CD4-positive, CD25-positive, alpha-beta regulatory T cell (primary cell): ENCODE measurements at regions not wholly inside any gene's neighbourhood (a gene's known extent, or its start where the extent isn't known, plus 50 kb on each side); places are given as distances from the start of the nearest gene placed in this dataset.

Experiments
- ATAC-seq, 2 donors: fragments of 150-1000 bp; cut with Tn5 transposase; one replicate each; pipeline ENCODE4 v1.10.0; 2021; ENCODE audit warnings: low read depth in 2 of 2, moderate number of reproducible peaks in 2 of 2, moderate library complexity in 1 of 2
- DNase-seq, 3 donors: peaks; one replicate each; pipeline versions ENCODE4 v3.0.0 to v3.0.0-alpha.2; 2012 to 2022; ENCODE audit warnings: mixed read lengths in 1 of 3
- H3K27ac ChIP-seq: one replicate; pipeline ENCODE4 v1.7.0; 2013; ENCODE audit warnings: mild to moderate bottlenecking, low read length; ENCODE audit not compliant: insufficient read depth, poor library complexity, severe bottlenecking
- H3K27me3 ChIP-seq: one replicate; pipeline ENCODE4 v1.7.0; 2013; ENCODE audit warnings: low read length; ENCODE audit not compliant: control insufficient read depth, insufficient read depth
- H3K36me3 ChIP-seq: one replicate; pipeline ENCODE4 v1.7.0; 2013; ENCODE audit warnings: mild to moderate bottlenecking, low read length, moderate library complexity; ENCODE audit not compliant: control insufficient read depth, insufficient read depth
- H3K4me1 ChIP-seq: 2 replicates; pipeline ENCODE4 v1.7.0; 2013; ENCODE audit warnings: mild to moderate bottlenecking, low read length; ENCODE audit not compliant: insufficient read depth, control insufficient read depth, poor library complexity, severe bottlenecking
- H3K4me3 ChIP-seq: one replicate; pipeline ENCODE4 v1.7.0; 2013; ENCODE audit warnings: low read depth, mild to moderate bottlenecking, low read length, moderate library complexity
- H3K9me3 ChIP-seq, 2 experiments: 1 replicate in 1 of 2; 2 replicates in 1 of 2; pipeline ENCODE4 v1.7.0; 2013; ENCODE audit warnings: low read length in 2 of 2, mild to moderate bottlenecking in 1 of 2, moderate library complexity in 1 of 2; ENCODE audit not compliant: control insufficient read depth in 2 of 2
- H3K27ac Mint-ChIP-seq, 3 donors: one replicate each; pipeline ENCODE4 v1.8.0; 2020 to 2022; ENCODE audit warnings: mild to moderate bottlenecking in 3 of 3, mixed read lengths in 3 of 3, moderate library complexity in 2 of 3
- H3K27me3 Mint-ChIP-seq: one replicate; pipeline ENCODE4 v1.8.0; 2022; ENCODE audit warnings: mild to moderate bottlenecking, mixed read lengths
- H3K36me3 Mint-ChIP-seq: one replicate; pipeline ENCODE4 v1.8.0; 2020; ENCODE audit warnings: mixed read lengths
- H3K4me1 Mint-ChIP-seq, 4 donors: one replicate each; pipeline ENCODE4 v1.8.0; 2020 to 2022; ENCODE audit warnings: mixed read lengths in 4 of 4, mild to moderate bottlenecking in 1 of 4
- H3K4me3 Mint-ChIP-seq, 4 donors: one replicate each; pipeline ENCODE4 v1.8.0; 2020 to 2022; ENCODE audit warnings: mild to moderate bottlenecking in 4 of 4, mixed read lengths in 4 of 4, moderate library complexity in 3 of 4
- H3K9me3 Mint-ChIP-seq, 7 donors: one replicate each; pipeline ENCODE4 v1.8.0; 2020 to 2022; ENCODE audit warnings: mixed read lengths in 7 of 7, mild to moderate bottlenecking in 3 of 7, moderate library complexity in 2 of 7

GRCh38 chr21:32834916-32835235, 63.3 kb upstream of the PAXBP1 start:
- Histone ChIP-seq H3K27ac (no peak overlapping the region), H3K4me3 (no peak overlapping the region), H3K27me3 (peaks cover 11% of the 10 kb centered on the region), H3K9me3 (peaks cover 9 to 13% of the 10 kb centered on the region in 2 experiments), H3K4me1 (no peaks in the 10 kb centered on the region), H3K36me3 (no peaks in the 10 kb centered on the region)
- no peaks in the 10 kb centered on the region for H3K36me3 Mint-ChIP-seq
- peaks cover 31% of the 10 kb centered on the region for H3K27me3 Mint-ChIP-seq
- no peak overlapping the region for H3K27ac Mint-ChIP-seq
- H3K4me1 Mint-ChIP-seq: no peaks in the 10 kb centered on the region
- no peak overlapping the region for H3K4me3 Mint-ChIP-seq
- ATAC-seq: no peak
- peaks cover 0 to 12% (median 1%) of the 10 kb centered on the region in 7 donors for H3K9me3 Mint-ChIP-seq
- no peak for DNase-seq

- H3K27ac Mint-ChIP-seq: no peak overlapping the region
- ATAC-seq (no peak), DNase-seq (no peak)
- peaks cover 0 to 5% (median 0%) of the 10 kb centered on the region in 7 donors for H3K9me3 Mint-ChIP-seq
- Histone ChIP-seq H3K36me3 (no peaks in the 10 kb centered on the region), H3K9me3 (peaks cover 2 to 4% of the 10 kb centered on the region in 2 experiments), H3K27ac (no peak overlapping the region), H3K27me3 (peaks cover 6% of the 10 kb centered on the region), H3K4me3 (no peak overlapping the region), H3K4me1 (no peaks in the 10 kb centered on the region)
- no peaks in the 10 kb centered on the region for H3K4me1 Mint-ChIP-seq
- H3K27me3 Mint-ChIP-seq: peaks cover 19% of the 10 kb centered on the region
- H3K4me3 Mint-ChIP-seq: no peak overlapping the region
- no peaks in the 10 kb centered on the region for H3K36me3 Mint-ChIP-seq
Measured at GRCh38 chr21:32842146-32842545, 70.6 kb upstream of the PAXBP1 start.

- H3K27ac ChIP-seq: no peak overlapping the region
Measured at GRCh38 chr21:32843561-32843960, 72.0 kb upstream of the PAXBP1 start.

GRCh38 chr21:32844076-32844475, 72.5 kb upstream of the PAXBP1 start:
- H3K27me3 Mint-ChIP-seq: peaks cover 18% of the 10 kb centered on the region
- peaks cover 13% of the 10 kb centered on the region for H3K27me3 ChIP-seq
- DNase-seq (no peak), ATAC-seq (no peak)
- H3K36me3 ChIP-seq: no peaks in the 10 kb centered on the region
- no peaks in the 10 kb centered on the region for H3K4me1 ChIP-seq
- H3K9me3 ChIP-seq: no peaks in the 10 kb centered on the region
- no peak overlapping the region for H3K27ac ChIP-seq
- no peak overlapping the region for H3K4me3 ChIP-seq
- no peaks in the 10 kb centered on the region for H3K36me3 Mint-ChIP-seq
- H3K27ac Mint-ChIP-seq: no peak overlapping the region
- no peak overlapping the region for H3K4me3 Mint-ChIP-seq
- H3K9me3 Mint-ChIP-seq: peaks cover 0 to 2% (median 0%) of the 10 kb centered on the region in 7 donors
- no peaks in the 10 kb centered on the region for H3K4me1 Mint-ChIP-seq

More at GRCh38 chr21:32843561-32843960, 72.0 kb upstream of the PAXBP1 start:
- H3K4me3 Mint-ChIP-seq: no peak overlapping the region
- no peak for ATAC-seq
- H3K36me3 Mint-ChIP-seq: no peaks in the 10 kb centered on the region
- H3K4me1 Mint-ChIP-seq: no peaks in the 10 kb centered on the region
- peaks cover 11% of the 10 kb centered on the region for H3K27me3 ChIP-seq
- no peak overlapping the region for H3K4me3 ChIP-seq
- peaks cover 0 to 2% (median 0%) of the 10 kb centered on the region in 7 donors for H3K9me3 Mint-ChIP-seq
- no peaks in the 10 kb centered on the region for H3K36me3 ChIP-seq
- H3K27me3 Mint-ChIP-seq: peaks cover 17% of the 10 kb centered on the region
- no peaks in the 10 kb centered on the region for H3K4me1 ChIP-seq
- no peak overlapping the region for H3K27ac Mint-ChIP-seq
- H3K9me3 ChIP-seq: no peaks in the 10 kb centered on the region
- no peak for DNase-seq

DNA sequence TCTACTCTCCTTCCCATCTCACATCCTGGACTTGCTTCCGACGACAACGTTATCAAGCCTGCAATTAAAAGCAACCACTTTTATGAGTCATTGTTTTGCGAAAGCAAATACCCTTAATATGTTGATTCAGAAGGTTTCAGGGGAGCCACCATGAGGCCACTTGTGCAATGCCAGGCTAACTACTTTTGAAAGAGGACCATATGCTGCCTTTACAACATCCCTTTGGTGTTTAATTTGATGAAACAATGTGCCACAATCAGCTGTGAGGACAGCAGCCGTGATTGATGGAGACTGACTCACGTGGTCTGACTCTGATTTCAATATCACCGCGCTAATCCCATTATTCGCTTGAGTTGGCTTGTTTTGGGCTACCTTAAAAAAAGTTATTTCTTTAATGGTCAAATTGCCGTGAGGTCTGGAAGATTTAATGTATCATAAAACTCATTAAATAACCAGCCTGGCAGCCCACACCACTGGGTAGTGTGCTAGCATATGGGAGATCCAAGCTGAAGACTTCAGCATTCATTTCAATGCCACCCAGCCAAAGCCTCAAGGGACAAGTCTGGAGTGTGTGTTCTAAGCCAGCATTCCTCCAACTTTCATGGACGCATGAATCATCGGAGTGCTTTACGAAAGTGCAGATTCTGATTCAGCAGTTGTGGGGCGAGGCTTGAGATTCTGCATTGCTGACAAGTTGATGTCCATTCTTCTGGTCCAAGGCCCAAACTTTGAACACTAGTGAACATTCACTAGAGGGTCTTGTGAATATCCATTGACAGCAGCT, 73.3 kb upstream of the PAXBP1 start:
- Histone ChIP-seq H3K9me3 (no peaks in the 10 kb centered on the region), H3K4me1 (no peaks in the 10 kb centered on the region), H3K36me3 (no peaks in the 10 kb centered on the region), H3K4me3 (no peak overlapping the region), H3K27ac (no peak overlapping the region), H3K27me3 (peaks cover 13% of the 10 kb centered on the region)
- H3K27me3 Mint-ChIP-seq: peaks cover 22% of the 10 kb centered on the region
- no peaks in the 10 kb centered on the region for H3K36me3 Mint-ChIP-seq
- DNase-seq: no peak
- no peaks in the 10 kb centered on the region for H3K4me1 Mint-ChIP-seq
- peaks cover 0 to 2% (median 0%) of the 10 kb centered on the region in 7 donors for H3K9me3 Mint-ChIP-seq
- no peak overlapping the region for H3K27ac Mint-ChIP-seq
- no peak overlapping the region for H3K4me3 Mint-ChIP-seq
- ATAC-seq: no peak

DNA sequence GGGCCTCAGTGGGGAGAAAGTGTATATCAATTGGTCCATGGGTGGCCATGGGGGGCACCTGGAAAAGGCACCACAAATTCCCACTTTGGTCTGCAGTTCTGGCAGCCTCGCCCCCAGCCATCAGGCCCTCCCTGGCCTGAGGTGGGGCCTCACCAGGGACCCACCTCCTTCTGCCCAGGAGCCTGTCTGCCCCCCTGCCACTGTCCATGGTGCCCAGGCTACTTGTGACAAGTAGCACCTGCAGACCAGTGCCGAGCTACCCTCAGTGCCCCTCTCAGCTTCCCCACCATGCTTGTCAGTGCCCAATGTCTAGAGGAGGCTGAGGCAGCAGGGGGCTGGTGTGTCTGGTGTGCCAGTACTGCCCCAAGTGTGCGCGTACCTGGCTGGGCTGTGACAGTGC, 87.1 kb upstream of the PAXBP1 start:
- Histone ChIP-seq H3K27ac (no peak overlapping the region), H3K27me3 (peaks cover 8% of the 10 kb centered on the region), H3K36me3 (no peaks in the 10 kb centered on the region), H3K4me1 (no peaks in the 10 kb centered on the region), H3K4me3 (no peak overlapping the region), H3K9me3 (peaks cover 0 to 9% of the 10 kb centered on the region in 2 experiments)
- no peaks in the 10 kb centered on the region for H3K36me3 Mint-ChIP-seq
- peaks cover 0 to 19% (median 4%) of the 10 kb centered on the region in 7 donors for H3K9me3 Mint-ChIP-seq
- ATAC-seq (no peak), DNase-seq (no peak)
- no peaks in the 10 kb centered on the region for H3K4me1 Mint-ChIP-seq
- peaks cover 23% of the 10 kb centered on the region for H3K27me3 Mint-ChIP-seq
- H3K4me3 Mint-ChIP-seq: no peak overlapping the region
- H3K27ac Mint-ChIP-seq: no peak overlapping the region

DNA sequence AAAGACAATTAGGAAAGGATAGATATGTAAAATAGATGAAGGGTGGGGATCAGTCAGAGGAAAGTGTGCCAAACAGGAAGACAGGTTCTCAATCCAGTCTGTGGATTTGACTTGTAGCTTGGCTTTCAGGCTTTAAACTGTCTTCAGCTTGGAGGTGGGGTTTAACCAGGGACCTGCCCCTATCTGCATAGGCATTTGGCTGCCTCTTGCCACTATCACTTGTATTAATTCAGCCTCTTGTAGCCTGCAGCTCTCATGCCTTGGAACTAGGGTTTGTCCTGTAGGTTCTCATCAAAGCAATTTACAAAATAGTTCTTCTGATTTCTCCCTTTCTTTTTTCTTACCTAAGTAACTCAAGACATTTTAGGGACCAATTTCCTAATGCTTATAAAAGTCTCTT, 88.8 kb upstream of the PAXBP1 start:
- Histone ChIP-seq H3K9me3 (peaks cover 0 to 9% of the 10 kb centered on the region in 2 experiments), H3K4me3 (no peak overlapping the region), H3K36me3 (no peaks in the 10 kb centered on the region), H3K27me3 (peaks cover 7% of the 10 kb centered on the region), H3K4me1 (no peaks in the 10 kb centered on the region), H3K27ac (no peak overlapping the region)
- Mint-ChIP-seq H3K4me3 (no peak overlapping the region), H3K27me3 (peaks cover 25% of the 10 kb centered on the region), H3K27ac (peak overlapping the region in 1 of 3 donors; percentile 92), H3K4me1 (no peaks in the 10 kb centered on the region), H3K36me3 (no peaks in the 10 kb centered on the region), H3K9me3 (peaks cover 0 to 19% (median 3%) of the 10 kb centered on the region in 7 donors)
- DNase-seq: no peak
- no peak for ATAC-seq

DNA sequence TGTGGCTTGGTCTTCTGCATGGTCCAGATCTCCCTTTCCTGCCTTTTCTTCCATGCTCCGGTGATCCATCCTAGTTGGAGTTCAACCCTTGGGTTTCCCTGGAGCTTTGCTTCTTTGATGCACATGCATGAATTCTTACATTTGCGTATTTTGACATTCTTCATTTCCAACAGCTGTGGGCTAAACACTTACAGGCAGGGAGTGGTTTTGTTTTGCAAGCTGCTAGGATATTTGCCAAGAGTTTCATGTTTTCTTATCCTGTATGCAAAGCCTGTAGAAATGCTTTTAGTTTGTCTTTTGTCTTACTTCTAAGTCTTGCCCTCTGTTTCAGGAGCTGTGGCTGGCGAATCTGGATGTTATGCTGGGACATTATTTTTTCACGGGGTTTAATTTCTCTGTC, 90.3 kb upstream of the PAXBP1 start:
- H3K27me3 ChIP-seq: peaks cover 7% of the 10 kb centered on the region
- no peaks in the 10 kb centered on the region for H3K4me1 Mint-ChIP-seq
- ATAC-seq (no peak), DNase-seq (no peak)
- H3K27me3 Mint-ChIP-seq: peaks cover 22% of the 10 kb centered on the region
- no peak overlapping the region for H3K4me3 ChIP-seq
- H3K4me3 Mint-ChIP-seq: no peak overlapping the region
- H3K9me3 Mint-ChIP-seq: peaks cover 0 to 17% (median 2%) of the 10 kb centered on the region in 7 donors
- peaks cover 0 to 6% of the 10 kb centered on the region in 2 experiments for H3K9me3 ChIP-seq
- H3K36me3 ChIP-seq: no peaks in the 10 kb centered on the region
- H3K36me3 Mint-ChIP-seq: no peaks in the 10 kb centered on the region
- H3K27ac ChIP-seq: no peak overlapping the region
- H3K27ac Mint-ChIP-seq: no peak overlapping the region
- no peaks in the 10 kb centered on the region for H3K4me1 ChIP-seq
